GM12878 (cell line): ENCODE measurements at regions not wholly inside any gene's neighbourhood (a gene's known extent, or its start where the extent isn't known, plus 50 kb on each side); places are given as distances from the start of the nearest gene placed in this dataset.

Experiments
- ATAC-seq: fragments of 200-7000 bp; cut with Tn5 transposase; 3 replicates; pipeline ENCODE4 v1.9.1; 2020; ENCODE audit warnings: mild to moderate bottlenecking, moderate library complexity
- BruUV-seq: library from RNA; stranded (reverse); fragments of 400-500 nt; replicated peaks from 2 replicates; lab custom pipeline; 2021; lab: Mats Ljungman, UMichigan
- CTCF ChIA-PET: fragments of 300-600 bp; sonication (Branson Sonifier 250); formaldehyde crosslinking; extraction: SDS; loops from one replicate; lab custom pipeline; 2021; ENCODE audit warnings: inconsistent platforms; lab: Yijun Ruan, JAX
- POLR2A ChIA-PET: fragments of 350-600 bp; formaldehyde crosslinking; extraction: SDS; loops from one replicate; lab custom pipeline; 2021; ENCODE audit warnings: inconsistent platforms; lab: Charles Lee
- RAD21 ChIA-PET: fragments of 300-600 bp; sonication (Branson Sonifier 250); formaldehyde crosslinking; loops from one replicate; lab custom pipeline; 2023; ENCODE audit warnings: antibody characterized with exemption; ENCODE audit not compliant: unreplicated experiment; lab: Charles Lee
- SMC1A ChIA-PET: fragments of 300-600 bp; sonication (Branson Sonifier 250); formaldehyde crosslinking; loops from one replicate; lab custom pipeline; 2023; ENCODE audit not compliant: unreplicated experiment, uncharacterized antibody; lab: Charles Lee
- DNase-seq: peaks from one replicate; pipeline ENCODE4 v3.0.0-alpha.2; 2011; ENCODE audit warnings: low read depth, low spot score
- FAIRE-seq: peaks from 3 replicates; lab custom pipeline; 2011; peaks lifted over from hg19 to GRCh38; lab: Jason Lieb, UNC
- H2AFZ ChIP-seq: 2 replicates; pipeline ENCODE4 v1.6.0; 2011; ENCODE audit warnings: low read depth, low read length, control low read depth; ENCODE audit not compliant: control insufficient read depth
- H3K27ac ChIP-seq: 2 replicates; pipeline ENCODE4 v1.5.1; 2011; ENCODE audit warnings: control low read depth; ENCODE audit not compliant: control insufficient read depth, insufficient read depth
- H3K27me3 ChIP-seq, 2 experiments: replicated peaks in 1 of 2; 2 replicates each; pipeline versions ENCODE4 v1.6.0 to v1.6.1; 2011; ENCODE audit warnings: low read length in 1 of 2; ENCODE audit not compliant: control insufficient read depth in 2 of 2, insufficient read depth in 2 of 2
- H3K36me3 ChIP-seq, 2 experiments: 2 replicates each; pipeline ENCODE4 v1.5.1; 2011; ENCODE audit warnings: low read length in 1 of 2; ENCODE audit not compliant: control insufficient read depth in 2 of 2, insufficient read depth in 2 of 2
- H3K4me1 ChIP-seq: 2 replicates; pipeline ENCODE4 v1.6.1; 2011; ENCODE audit warnings: mild to moderate bottlenecking, low read length, moderate library complexity, mixed read lengths; ENCODE audit not compliant: control insufficient read depth, insufficient read depth
- H3K4me2 ChIP-seq: 2 replicates; pipeline ENCODE4 v1.6.0; 2011; ENCODE audit warnings: control low read depth; ENCODE audit not compliant: control insufficient read depth, insufficient read depth
- H3K4me3 ChIP-seq: fragments of 200-600 bp; sonication (generic); 2 replicates; pipeline ENCODE4 v1.5.1; 2016
- H3K79me2 ChIP-seq: 2 replicates; pipeline ENCODE4 v1.6.0; 2011; ENCODE audit warnings: low read length; ENCODE audit not compliant: control insufficient read depth, insufficient read depth
- H3K9ac ChIP-seq: 2 replicates; pipeline ENCODE4 v1.8.0; 2011; ENCODE audit warnings: low read length, control low read depth, mixed read lengths; ENCODE audit not compliant: control insufficient read depth, insufficient read depth
- H3K9me3 ChIP-seq: replicated peaks from 3 replicates; pipeline ENCODE4 v1.5.1; 2011; ENCODE audit warnings: mild to moderate bottlenecking, low read length; ENCODE audit not compliant: control insufficient read depth, insufficient read depth
- H4K20me1 ChIP-seq: 2 replicates; pipeline ENCODE4 v1.6.0; 2011; ENCODE audit not compliant: control insufficient read depth, insufficient read depth
- CBFB ChIP-seq: IDR thresholded peaks from 2 replicates; pipeline ENCODE4 v1.6.1; 2016; ENCODE audit warnings: antibody characterized with exemption, low read depth
- CREM ChIP-seq: IDR thresholded peaks from 2 replicates; pipeline ENCODE4 v1.6.1; 2014; ENCODE audit warnings: antibody characterized with exemption, low read depth
- GABPA ChIP-seq: IDR thresholded peaks from 2 replicates; pipeline ENCODE4 v1.6.1; 2014; ENCODE audit warnings: antibody characterized with exemption, low read depth, mild to moderate bottlenecking, inconsistent platforms
- PML ChIP-seq: IDR thresholded peaks from 2 replicates; pipeline ENCODE4 v1.6.1; 2012; ENCODE audit warnings: low read length, inconsistent platforms
- RAD51 ChIP-seq: fragments of 450-650 bp; IDR thresholded peaks from 2 replicates; pipeline ENCODE4 v1.6.1; 2016; ENCODE audit warnings: moderate library complexity, mild to moderate bottlenecking, inconsistent platforms
- SMARCA5 ChIP-seq: fragments of 450-650 bp; IDR thresholded peaks from 2 replicates; pipeline ENCODE4 v1.6.1; 2017; ENCODE audit warnings: mild to moderate bottlenecking
- TCF12 ChIP-seq: IDR thresholded peaks from 2 replicates; pipeline ENCODE4 v1.6.1; 2011; ENCODE audit warnings: low read depth, mild to moderate bottlenecking, low read length
- WGBS: methylation state at CpG from one replicate; pipeline ENCODE4 v1.1.6; 2016; ENCODE audit warnings: low lambda C conversion rate; ENCODE audit not compliant: insufficient replicate concordance, insufficient coverage; ENCODE audit errors: missing lambda C conversion rate; 5-methylcytosine and 5-hydroxymethylcytosine counted together
- in situ Hi-C: fragments of 300-500 bp; cut with MboI; formaldehyde crosslinking; loops from 9 replicates; pipeline ENCODE4 v1.14.3; 2018; ENCODE audit warnings: mixed read lengths
- intact Hi-C: fragments of 100-400 bp; cut with micrococcal nuclease; formaldehyde crosslinking; loops from one replicate; pipeline ENCODE4 v1.14.2; 2022; ENCODE audit not compliant: unreplicated experiment
- TF ChIP-seq, protein P1 (sequence below): IDR thresholded peaks from 2 replicates; pipeline ENCODE4 v1.6.1; 2012; ENCODE audit warnings: low read depth, low read length, improper control_type of control experiment
- TF ChIP-seq, protein P2 (sequence below): fragments of 450-650 bp; formaldehyde crosslinking; IDR thresholded peaks from 2 replicates; pipeline ENCODE4 v1.5.0; 2022; ENCODE audit warnings: mild to moderate bottlenecking, missing genetic modification characterization

DNA sequence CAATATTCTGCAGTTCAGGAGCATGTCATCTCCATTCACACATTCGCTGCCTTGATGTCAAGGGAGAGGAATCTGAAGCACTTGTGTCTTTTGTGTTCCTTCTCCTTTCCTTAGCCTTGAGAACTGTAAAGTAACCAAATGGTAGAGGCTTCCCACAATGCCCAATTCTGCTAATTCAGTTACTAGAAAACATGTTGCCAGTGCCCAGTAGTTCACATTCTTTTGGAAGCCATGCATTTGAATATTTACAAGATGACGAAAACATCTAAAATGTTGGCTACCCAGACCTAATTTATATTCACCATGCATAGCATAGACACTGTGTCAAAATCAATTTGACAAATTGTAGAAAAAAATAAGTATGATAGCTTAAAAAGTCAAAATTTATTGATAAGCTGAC, 852.7 kb upstream of the PHF14 start:
- Histone ChIP-seq H3K9ac (no peak overlapping the region), H3K4me2 (no peak overlapping the region), H3K27me3 (no peaks in the 10 kb centered on the region), H3K4me1 (no peaks in the 10 kb centered on the region), H3K36me3 (no peaks in the 10 kb centered on the region), H3K4me3 (no peak overlapping the region), H2AFZ (no peak overlapping the region), H3K27ac (no peak overlapping the region), H3K79me2 (no peaks in the 10 kb centered on the region), H4K20me1 (no peaks in the 10 kb centered on the region), H3K9me3 (no peaks in the 10 kb centered on the region)
- CTCF ChIA-PET: no interaction called here
- no peak for DNase-seq
- BruUV-seq: no TSS peak
- TF ChIP-seq CBFB (no peak), PML (no peak), GABPA (no peak), SMARCA5 (no peak), RAD51 (no peak), TCF12 (no peak), CREM (no peak)
- TF ChIP-seq, protein P1, sequence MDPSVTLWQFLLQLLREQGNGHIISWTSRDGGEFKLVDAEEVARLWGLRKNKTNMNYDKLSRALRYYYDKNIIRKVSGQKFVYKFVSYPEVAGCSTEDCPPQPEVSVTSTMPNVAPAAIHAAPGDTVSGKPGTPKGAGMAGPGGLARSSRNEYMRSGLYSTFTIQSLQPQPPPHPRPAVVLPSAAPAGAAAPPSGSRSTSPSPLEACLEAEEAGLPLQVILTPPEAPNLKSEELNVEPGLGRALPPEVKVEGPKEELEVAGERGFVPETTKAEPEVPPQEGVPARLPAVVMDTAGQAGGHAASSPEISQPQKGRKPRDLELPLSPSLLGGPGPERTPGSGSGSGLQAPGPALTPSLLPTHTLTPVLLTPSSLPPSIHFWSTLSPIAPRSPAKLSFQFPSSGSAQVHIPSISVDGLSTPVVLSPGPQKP: no peak
- TF ChIP-seq, protein P2, sequence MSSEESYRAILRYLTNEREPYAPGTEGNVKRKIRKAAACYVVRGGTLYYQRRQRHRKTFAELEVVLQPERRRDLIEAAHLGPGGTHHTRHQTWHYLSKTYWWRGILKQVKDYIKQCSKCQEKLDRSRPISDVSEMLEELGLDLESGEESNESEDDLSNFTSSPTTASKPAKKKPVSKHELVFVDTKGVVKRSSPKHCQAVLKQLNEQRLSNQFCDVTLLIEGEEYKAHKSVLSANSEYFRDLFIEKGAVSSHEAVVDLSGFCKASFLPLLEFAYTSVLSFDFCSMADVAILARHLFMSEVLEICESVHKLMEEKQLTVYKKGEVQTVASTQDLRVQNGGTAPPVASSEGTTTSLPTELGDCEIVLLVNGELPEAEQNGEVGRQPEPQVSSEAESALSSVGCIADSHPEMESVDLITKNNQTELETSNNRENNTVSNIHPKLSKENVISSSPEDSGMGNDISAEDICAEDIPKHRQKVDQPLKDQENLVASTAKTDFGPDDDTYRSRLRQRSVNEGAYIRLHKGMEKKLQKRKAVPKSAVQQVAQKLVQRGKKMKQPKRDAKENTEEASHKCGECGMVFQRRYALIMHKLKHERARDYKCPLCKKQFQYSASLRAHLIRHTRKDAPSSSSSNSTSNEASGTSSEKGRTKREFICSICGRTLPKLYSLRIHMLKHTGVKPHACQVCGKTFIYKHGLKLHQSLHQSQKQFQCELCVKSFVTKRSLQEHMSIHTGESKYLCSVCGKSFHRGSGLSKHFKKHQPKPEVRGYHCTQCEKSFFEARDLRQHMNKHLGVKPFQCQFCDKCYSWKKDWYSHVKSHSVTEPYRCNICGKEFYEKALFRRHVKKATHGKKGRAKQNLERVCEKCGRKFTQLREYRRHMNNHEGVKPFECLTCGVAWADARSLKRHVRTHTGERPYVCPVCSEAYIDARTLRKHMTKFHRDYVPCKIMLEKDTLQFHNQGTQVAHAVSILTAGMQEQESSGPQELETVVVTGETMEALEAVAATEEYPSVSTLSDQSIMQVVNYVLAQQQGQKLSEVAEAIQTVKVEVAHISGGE (CRISPR knock-in tag): no peak
- RAD21 ChIA-PET: no interaction called here
- ATAC-seq: no peak
- SMC1A ChIA-PET: no interaction called here
- intact Hi-C loops (no loop called here), in situ Hi-C loops (no loop called here)
- POLR2A ChIA-PET: no interaction called here
- WGBS: 0% methylated on average over 2 of the region's 2 CpGs
- no peak for FAIRE-seq
